ENCODE measurements at regions not wholly inside any gene's neighbourhood (a gene's known extent, or its start where the extent isn't known, plus 50 kb on each side); places are given as distances from the start of the nearest gene placed in this dataset.
A peak's percentile ranks its signal among the peaks of the same experiment; 100 is the strongest.
"Not testable (repeated sequence)": the region's sequence is repeated elsewhere in the genome, so short reads cannot be mapped to it uniquely, and the experiment has no call there.

- no peak for ATAC-seq
Measured at GRCh38 chr6:22349051-22349450, 52.2 kb upstream of the PRL start.

DNA sequence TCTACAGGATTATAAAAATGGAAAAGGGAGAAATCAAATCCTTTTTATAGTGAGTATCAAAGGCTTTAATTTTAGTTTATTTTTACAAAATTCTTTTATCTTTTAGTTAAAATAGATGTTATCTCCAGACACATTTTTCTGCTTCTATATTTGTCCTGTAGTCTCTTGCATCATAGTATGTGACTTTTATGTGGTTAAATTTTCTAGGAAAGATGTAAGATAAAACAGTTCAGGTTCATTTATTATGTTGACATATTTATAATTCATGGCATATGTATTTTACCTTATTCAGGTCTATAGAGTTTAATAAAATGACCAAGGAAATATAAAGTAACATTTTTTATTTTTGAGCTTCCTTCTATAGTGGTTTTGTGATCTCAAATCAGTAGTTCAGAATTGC is 52.7 kb upstream of the PRL start:
- no peak for ATAC-seq

DNA sequence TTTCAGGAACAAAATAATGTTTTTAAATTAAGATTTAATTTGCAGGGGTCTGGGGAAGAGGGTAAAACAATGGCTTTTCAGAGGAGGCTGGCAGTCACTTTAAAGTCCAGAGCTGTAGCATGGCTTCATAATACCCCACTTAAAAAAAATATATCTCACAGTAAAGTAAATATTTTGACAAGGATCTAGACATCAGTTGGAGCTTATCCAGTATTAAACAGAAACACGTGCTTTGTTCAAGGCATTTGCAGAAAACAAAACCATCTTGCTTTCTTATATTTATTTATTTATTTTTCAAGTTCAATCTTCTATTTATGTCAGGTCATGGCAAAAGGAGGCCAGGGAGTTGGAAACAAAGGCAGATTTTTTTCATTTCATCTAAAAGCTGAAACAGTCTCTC is 53.3 kb upstream of the PRL start:
- ATAC-seq = no peak

GRCh38 chr6:22353101-22353500 is 56.3 kb upstream of the PRL start:
- no peak for ATAC-seq

- ATAC-seq = no peak
Measured at GRCh38 chr6:22356362-22356940, 59.6 kb upstream of the PRL start.

GRCh38 chr6:22357724-22358189 is 60.9 kb upstream of the PRL start:
- no peak for ATAC-seq

GRCh38 chr6:22361576-22361975 is 64.7 kb upstream of the PRL start:
- ATAC-seq = peak; percentile 64

GRCh38 chr6:22362361-22362760 is 65.5 kb upstream of the PRL start:
- no peak for ATAC-seq

- ATAC-seq = peak; percentile 74
Measured at GRCh38 chr6:22363166-22363713, 66.4 kb upstream of the PRL start.

- ATAC-seq = no peak
Measured at GRCh38 chr6:22363714-22364239, 66.9 kb upstream of the PRL start.

DNA sequence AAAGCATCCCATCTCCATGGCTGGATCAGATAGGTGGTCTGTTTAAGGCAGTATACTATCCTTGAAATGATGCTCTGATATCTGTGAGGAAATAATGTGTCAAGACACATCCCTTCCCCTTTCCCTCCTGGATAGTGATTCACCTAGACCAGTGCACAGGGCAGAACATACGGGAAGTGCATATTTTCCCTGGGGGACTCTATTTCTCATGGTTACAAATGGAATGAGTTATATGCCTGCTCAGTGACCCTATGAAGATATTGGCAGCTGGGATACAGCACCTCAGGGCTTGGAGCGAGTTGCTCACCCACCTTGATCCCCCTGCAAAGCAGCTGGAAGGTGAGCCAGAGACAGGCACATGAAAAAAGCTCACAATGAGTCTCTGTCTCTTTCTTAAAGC is 67.5 kb upstream of the PRL start:
- ATAC-seq = peak; percentile 84

DNA sequence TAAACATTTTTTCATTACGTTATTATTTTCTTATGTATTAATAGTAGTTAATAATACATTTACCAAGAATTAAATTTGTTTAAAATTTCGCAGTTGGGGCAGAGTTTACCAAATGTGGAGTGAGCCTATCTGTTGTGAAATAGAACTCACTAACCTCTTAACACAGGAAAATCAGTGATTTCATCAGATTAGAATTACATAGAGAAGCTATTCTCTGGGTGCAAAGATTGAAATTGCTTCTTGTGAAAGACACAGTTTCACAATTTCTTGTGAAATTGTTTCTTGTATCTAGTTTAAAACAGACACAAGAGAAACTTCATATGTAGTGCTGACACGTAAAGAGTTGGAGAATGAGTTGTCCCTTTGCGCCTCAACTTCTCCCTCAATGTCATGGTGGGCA is 69.4 kb upstream of the PRL start:
- no peak for ATAC-seq

GRCh38 chr6:22367346-22367745 is 70.5 kb upstream of the PRL start:
- no peak for ATAC-seq

- no peak for ATAC-seq
Measured at GRCh38 chr6:22368794-22369193, 72.0 kb upstream of the PRL start.

DNA sequence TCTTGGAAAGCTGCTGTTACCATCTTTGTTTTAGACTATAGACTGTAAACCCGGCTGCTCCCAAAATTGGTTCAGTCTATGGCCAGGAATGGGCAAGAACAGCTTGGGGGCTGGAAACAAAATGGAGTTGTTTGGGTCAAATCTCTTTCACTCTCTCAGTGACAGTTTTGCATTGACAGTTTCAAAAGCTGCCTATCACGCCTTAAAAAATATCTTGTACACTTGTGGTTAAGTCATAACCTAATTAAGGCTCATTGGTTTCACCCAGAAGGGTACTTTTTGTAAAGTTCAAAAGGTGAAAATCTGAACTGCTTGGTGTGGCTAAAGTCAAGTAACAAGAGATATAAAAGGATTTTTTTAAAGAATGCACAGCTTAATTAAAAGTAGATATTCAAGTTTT is 76.1 kb upstream of the PRL start:
- no peak for ATAC-seq

GRCh38 chr6:22374950-22375349 is 78.1 kb upstream of the PRL start:
- not testable (repeated sequence) for ATAC-seq

GRCh38 chr6:22376293-22376692 is 79.5 kb upstream of the PRL start:
- ATAC-seq = not testable (repeated sequence)

GRCh38 chr6:22378536-22378935 is 81.7 kb upstream of the PRL start:
- not testable (repeated sequence) for ATAC-seq

- ATAC-seq = no peak
Measured at GRCh38 chr6:22380236-22380635, 83.4 kb upstream of the PRL start.

DNA sequence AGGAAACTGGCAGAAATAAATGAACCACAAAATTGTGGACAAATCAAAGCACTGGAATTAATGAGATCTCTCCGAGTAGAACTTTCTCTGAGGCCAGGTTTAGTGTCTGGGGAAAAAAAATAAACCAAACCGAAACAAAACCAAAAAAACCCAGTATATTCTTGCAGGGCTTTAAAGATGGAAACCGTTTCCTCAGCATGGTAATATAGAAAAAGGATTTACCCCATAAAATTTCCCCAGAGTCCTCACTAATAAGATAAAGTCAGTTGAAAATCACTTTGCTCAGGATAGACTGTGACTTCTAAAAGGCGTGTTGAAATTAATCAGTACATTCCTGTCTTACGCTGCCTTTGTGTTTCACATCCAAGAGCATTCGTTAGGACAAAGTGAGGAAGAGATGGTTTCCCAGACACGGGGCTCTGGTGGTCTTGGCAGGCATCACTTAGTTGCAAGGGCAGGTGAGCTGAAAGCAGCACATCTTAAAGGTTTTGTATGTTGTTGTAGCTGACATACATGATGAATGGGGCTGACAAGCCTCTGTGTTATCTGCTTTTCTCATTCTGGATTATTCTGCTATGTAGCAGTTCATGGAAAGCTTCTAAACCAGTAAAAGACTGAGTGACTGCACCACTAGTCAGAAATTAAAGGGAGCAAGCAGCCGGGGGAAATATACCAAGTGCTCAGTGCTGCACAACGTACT is 85.2 kb upstream of the PRL start:
- no peak for ATAC-seq

DNA sequence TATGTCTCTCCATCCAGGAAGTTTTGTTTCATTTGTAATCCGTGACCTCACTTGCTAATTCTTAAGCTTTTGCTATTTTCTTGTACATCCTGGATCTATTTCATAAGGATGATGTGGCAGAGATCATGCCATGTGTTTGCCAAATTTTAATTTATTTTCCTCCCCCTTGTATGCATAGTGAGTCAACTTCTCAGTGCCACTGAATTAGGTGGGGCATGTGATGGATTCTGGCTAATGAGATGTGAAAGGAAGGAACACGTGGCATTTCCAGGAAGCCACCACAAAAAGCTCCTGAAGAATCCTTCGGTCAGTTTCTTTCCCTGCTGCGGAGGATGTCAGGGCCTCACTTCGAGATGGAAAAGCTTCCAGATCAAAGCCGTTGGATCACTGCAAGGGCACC is 86.2 kb upstream of the PRL start:
- peak; percentile 57 for ATAC-seq

GRCh38 chr6:22392711-22393110 is 95.9 kb upstream of the PRL start:
- ATAC-seq = no peak

DNA sequence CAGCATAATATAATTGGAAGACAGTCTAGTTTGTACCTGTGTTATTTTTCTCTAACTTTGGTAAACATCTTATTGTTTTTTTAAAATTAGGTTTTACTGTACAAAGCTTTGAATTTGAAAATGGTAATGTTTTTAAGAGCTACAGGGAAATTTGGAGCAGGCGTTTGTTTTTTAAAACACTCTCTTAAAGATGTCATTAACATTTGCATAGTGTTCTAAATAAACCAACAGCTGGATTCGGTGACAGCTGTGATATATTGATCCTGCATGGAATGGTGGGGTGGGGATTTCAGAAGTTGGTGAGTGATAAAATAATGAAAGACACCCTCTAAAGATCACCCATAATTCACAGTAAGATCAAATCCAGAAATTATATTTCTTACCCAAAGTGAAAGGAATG is 97.9 kb upstream of the PRL start:
- no peak for ATAC-seq

DNA sequence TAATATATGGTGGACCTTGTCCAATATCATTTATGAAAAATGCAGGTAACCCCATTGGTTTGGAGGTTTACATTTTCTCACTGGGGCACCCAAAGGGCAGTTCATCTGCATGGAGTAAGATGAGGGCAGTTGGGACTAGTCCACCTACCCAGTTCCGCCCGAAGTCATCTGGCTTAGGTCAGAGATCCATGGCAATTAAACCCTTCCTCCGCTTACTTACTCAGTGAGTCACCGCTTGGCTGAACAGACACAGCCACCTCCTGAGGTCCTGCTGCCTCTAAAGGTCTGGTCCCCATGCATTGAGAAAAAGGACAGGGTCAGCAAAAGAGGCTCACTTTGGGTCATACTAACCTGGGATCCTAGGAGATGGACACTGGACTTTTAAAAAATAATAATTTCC is 102.9 kb upstream of the PRL start:
- peak; percentile 67 for ATAC-seq
